GM12878 (cell line): ENCODE measurements at regions not wholly inside any gene's neighbourhood (a gene's known extent, or its start where the extent isn't known, plus 50 kb on each side); places are given as distances from the start of the nearest gene placed in this dataset.

Experiments
- ATAC-seq: fragments of 200-7000 bp; cut with Tn5 transposase; 3 replicates; pipeline ENCODE4 v1.9.1; 2020; ENCODE audit warnings: mild to moderate bottlenecking, moderate library complexity
- BruUV-seq: library from RNA; stranded (reverse); fragments of 400-500 nt; replicated peaks from 2 replicates; lab custom pipeline; 2021; lab: Mats Ljungman, UMichigan
- CTCF ChIA-PET: fragments of 300-600 bp; sonication (Branson Sonifier 250); formaldehyde crosslinking; extraction: SDS; loops from one replicate; lab custom pipeline; 2021; ENCODE audit warnings: inconsistent platforms; lab: Yijun Ruan, JAX
- POLR2A ChIA-PET: fragments of 350-600 bp; formaldehyde crosslinking; extraction: SDS; loops from one replicate; lab custom pipeline; 2021; ENCODE audit warnings: inconsistent platforms; lab: Charles Lee
- RAD21 ChIA-PET: fragments of 300-600 bp; sonication (Branson Sonifier 250); formaldehyde crosslinking; loops from one replicate; lab custom pipeline; 2023; ENCODE audit warnings: antibody characterized with exemption; ENCODE audit not compliant: unreplicated experiment; lab: Charles Lee
- SMC1A ChIA-PET: fragments of 300-600 bp; sonication (Branson Sonifier 250); formaldehyde crosslinking; loops from one replicate; lab custom pipeline; 2023; ENCODE audit not compliant: unreplicated experiment, uncharacterized antibody; lab: Charles Lee
- DNase-seq: peaks from one replicate; pipeline ENCODE4 v3.0.0-alpha.2; 2011; ENCODE audit warnings: low read depth, low spot score
- FAIRE-seq: peaks from 3 replicates; lab custom pipeline; 2011; peaks lifted over from hg19 to GRCh38; lab: Jason Lieb, UNC
- H2AFZ ChIP-seq: 2 replicates; pipeline ENCODE4 v1.6.0; 2011; ENCODE audit warnings: low read depth, low read length, control low read depth; ENCODE audit not compliant: control insufficient read depth
- H3K27ac ChIP-seq: 2 replicates; pipeline ENCODE4 v1.5.1; 2011; ENCODE audit warnings: control low read depth; ENCODE audit not compliant: control insufficient read depth, insufficient read depth
- H3K27me3 ChIP-seq, 2 experiments: replicated peaks in 1 of 2; 2 replicates each; pipeline versions ENCODE4 v1.6.0 to v1.6.1; 2011; ENCODE audit warnings: low read length in 1 of 2; ENCODE audit not compliant: control insufficient read depth in 2 of 2, insufficient read depth in 2 of 2
- H3K36me3 ChIP-seq, 2 experiments: 2 replicates each; pipeline ENCODE4 v1.5.1; 2011; ENCODE audit warnings: low read length in 1 of 2; ENCODE audit not compliant: control insufficient read depth in 2 of 2, insufficient read depth in 2 of 2
- H3K4me1 ChIP-seq: 2 replicates; pipeline ENCODE4 v1.6.1; 2011; ENCODE audit warnings: mild to moderate bottlenecking, low read length, moderate library complexity, mixed read lengths; ENCODE audit not compliant: control insufficient read depth, insufficient read depth
- H3K4me2 ChIP-seq: 2 replicates; pipeline ENCODE4 v1.6.0; 2011; ENCODE audit warnings: control low read depth; ENCODE audit not compliant: control insufficient read depth, insufficient read depth
- H3K4me3 ChIP-seq: fragments of 200-600 bp; sonication (generic); 2 replicates; pipeline ENCODE4 v1.5.1; 2016
- H3K79me2 ChIP-seq: 2 replicates; pipeline ENCODE4 v1.6.0; 2011; ENCODE audit warnings: low read length; ENCODE audit not compliant: control insufficient read depth, insufficient read depth
- H3K9ac ChIP-seq: 2 replicates; pipeline ENCODE4 v1.8.0; 2011; ENCODE audit warnings: low read length, control low read depth, mixed read lengths; ENCODE audit not compliant: control insufficient read depth, insufficient read depth
- H3K9me3 ChIP-seq: replicated peaks from 3 replicates; pipeline ENCODE4 v1.5.1; 2011; ENCODE audit warnings: mild to moderate bottlenecking, low read length; ENCODE audit not compliant: control insufficient read depth, insufficient read depth
- H4K20me1 ChIP-seq: 2 replicates; pipeline ENCODE4 v1.6.0; 2011; ENCODE audit not compliant: control insufficient read depth, insufficient read depth
- BHLHE40 ChIP-seq, 2 experiments: fragments of 450-650 bp in 1 of 2; IDR thresholded peaks; 2 replicates each; pipeline ENCODE4 v1.6.1; 2011 to 2017; ENCODE audit warnings: low read depth in 2 of 2, borderline replicate concordance in 1 of 2, improper control_type of control experiment in 1 of 2, low read length in 1 of 2, mild to moderate bottlenecking in 1 of 2
- CEBPB ChIP-seq, 2 experiments: fragments of 150-350 bp in 1 of 2; IDR thresholded peaks; 2 replicates each; pipeline ENCODE4 v1.6.1; 2012 to 2014; ENCODE audit warnings: low read depth in 2 of 2, low read length in 2 of 2, borderline replicate concordance in 1 of 2, inconsistent platforms in 1 of 2
- CHD4 ChIP-seq: fragments of 200-600 bp; sonication (generic); IDR thresholded peaks from 2 replicates; pipeline ENCODE4 v1.6.1; 2016; ENCODE audit warnings: mild to moderate bottlenecking
- DPF2 ChIP-seq: fragments of 450-650 bp; IDR thresholded peaks from 2 replicates; pipeline ENCODE4 v1.6.1; 2017; ENCODE audit warnings: mild to moderate bottlenecking
- ELK1 ChIP-seq: IDR thresholded peaks from 2 replicates; pipeline ENCODE4 v1.6.1; 2012; ENCODE audit warnings: low read depth, low read length, improper control_type of control experiment
- GABPA ChIP-seq: IDR thresholded peaks from 2 replicates; pipeline ENCODE4 v1.6.1; 2014; ENCODE audit warnings: antibody characterized with exemption, low read depth, mild to moderate bottlenecking, inconsistent platforms
- HCFC1 ChIP-seq: fragments of 150-350 bp; IDR thresholded peaks from 2 replicates; pipeline ENCODE4 v1.6.1; 2014; ENCODE audit warnings: low read length
- LARP7 ChIP-seq: fragments of 450-650 bp; IDR thresholded peaks from 2 replicates; pipeline ENCODE4 v1.6.1; 2017; ENCODE audit warnings: mild to moderate bottlenecking
- MAX ChIP-seq: IDR thresholded peaks from 2 replicates; pipeline ENCODE4 v1.6.1; 2012; ENCODE audit warnings: low read depth, low read length, improper control_type of control experiment
- MLLT1 ChIP-seq: fragments of 450-650 bp; IDR thresholded peaks from 2 replicates; pipeline ENCODE4 v1.6.1; 2016; ENCODE audit warnings: mild to moderate bottlenecking
- MTA2 ChIP-seq: fragments of 450-650 bp; IDR thresholded peaks from 2 replicates; pipeline ENCODE4 v1.6.1; 2016; ENCODE audit warnings: low read depth, mild to moderate bottlenecking, moderate library complexity
- MYB ChIP-seq: fragments of 150-350 bp; IDR thresholded peaks from 2 replicates; pipeline ENCODE4 v1.6.1; 2014; ENCODE audit warnings: mild to moderate bottlenecking, low read depth, low read length, borderline replicate concordance
- MYC ChIP-seq: IDR thresholded peaks from 2 replicates; pipeline ENCODE4 v1.6.1; 2011; ENCODE audit warnings: mild to moderate bottlenecking, low read length, moderate library complexity, inconsistent platforms; ENCODE audit not compliant: insufficient read depth, insufficient replicate concordance, insufficient read length, severe bottlenecking
- RB1 ChIP-seq: fragments of 450-650 bp; formaldehyde crosslinking; IDR thresholded peaks from 2 replicates; pipeline ENCODE4 v1.6.1; 2017; ENCODE audit warnings: mild to moderate bottlenecking, borderline replicate concordance
- RELA ChIP-seq: fragments of 450-650 bp; IDR thresholded peaks from 2 replicates; pipeline ENCODE4 v1.8.0; 2014; ENCODE audit warnings: borderline replicate concordance; ENCODE audit not compliant: partially characterized antibody
- RFX5 ChIP-seq: IDR thresholded peaks from 2 replicates; pipeline ENCODE4 v1.6.1; 2011; ENCODE audit warnings: low read depth, low read length, improper control_type of control experiment
- SIN3A ChIP-seq: IDR thresholded peaks from 2 replicates; pipeline ENCODE4 v1.6.1; 2012; ENCODE audit warnings: low read depth, low read length, improper control_type of control experiment
- SRF ChIP-seq, 2 experiments: IDR thresholded peaks; 2 replicates each; pipeline ENCODE4 v1.6.1; 2011; ENCODE audit warnings: low read depth in 2 of 2, low read length in 2 of 2, mild to moderate bottlenecking in 1 of 2, moderate library complexity in 1 of 2
- TCF7 ChIP-seq: IDR thresholded peaks from 2 replicates; pipeline ENCODE4 v1.6.1; 2014; ENCODE audit warnings: antibody characterized with exemption, borderline replicate concordance
- USF1 ChIP-seq: IDR thresholded peaks from 2 replicates; pipeline ENCODE4 v1.6.1; 2011; ENCODE audit warnings: borderline replicate concordance, low read depth, mild to moderate bottlenecking, moderate library complexity, mixed read lengths, low read length; ENCODE audit not compliant: insufficient read depth; ENCODE audit errors: extremely low read length
- WGBS: methylation state at CpG from one replicate; pipeline ENCODE4 v1.1.6; 2016; ENCODE audit warnings: low lambda C conversion rate; ENCODE audit not compliant: insufficient replicate concordance, insufficient coverage; ENCODE audit errors: missing lambda C conversion rate; 5-methylcytosine and 5-hydroxymethylcytosine counted together
- in situ Hi-C: fragments of 300-500 bp; cut with MboI; formaldehyde crosslinking; loops from 9 replicates; pipeline ENCODE4 v1.14.3; 2018; ENCODE audit warnings: mixed read lengths
- intact Hi-C: fragments of 100-400 bp; cut with micrococcal nuclease; formaldehyde crosslinking; loops from one replicate; pipeline ENCODE4 v1.14.2; 2022; ENCODE audit not compliant: unreplicated experiment

- TF ChIP-seq RELA (no peak), CEBPB (IDR thresholded peaks at IDR 0.05; ENCODE audit: borderline replicate concordance in 1 of 2, low read depth in 2 of 2, low read length in 2 of 2) (no peak), BHLHE40 (IDR thresholded peaks at IDR 0.05; ENCODE audit: borderline replicate concordance in 1 of 2, low read depth in 2 of 2, low read length in 1 of 2) (no peak)
Measured at GRCh38 chr20:18992418-18992817, 178.8 kb downstream of the SCP2D1 start (continued).

GRCh38 chr20:18995455-18995854 is 181.9 kb downstream of the SCP2D1 start:
- intact Hi-C loops: no loop called here
- no peak for DNase-seq
- no peak for ATAC-seq
- Histone ChIP-seq H3K36me3 (no peaks in the 10 kb centered on the region), H4K20me1 (no peaks in the 10 kb centered on the region), H3K4me2 (no peak overlapping the region), H3K27me3 (no peaks in the 10 kb centered on the region), H3K79me2 (no peaks in the 10 kb centered on the region), H3K4me1 (no peaks in the 10 kb centered on the region), H3K4me3 (no peak overlapping the region), H2AFZ (no peak overlapping the region), H3K27ac (no peak overlapping the region), H3K9me3 (no peaks in the 10 kb centered on the region), H3K9ac (no peak overlapping the region)
- 42% methylated on average over 3 of the region's 3 CpGs for WGBS
- ChIA-PET POLR2A (no interaction called here), RAD21 (no interaction called here), CTCF (no interaction called here), SMC1A (no interaction called here)
- TF ChIP-seq GABPA: no peak
- no peak for TF ChIP-seq TCF7
- TF ChIP-seq ELK1: no peak
- no peak for TF ChIP-seq USF1
- no peak for TF ChIP-seq SIN3A
- TF ChIP-seq MAX: no peak
- TF ChIP-seq MYB: no peak
- TF ChIP-seq HCFC1: no peak
- no peak for TF ChIP-seq MLLT1
- no peak for TF ChIP-seq MYC
- no peak for TF ChIP-seq LARP7
- TF ChIP-seq RB1: no peak
- TF ChIP-seq MTA2: no peak
- no peak for TF ChIP-seq SRF (IDR thresholded peaks at IDR 0.05; ENCODE audit: low read depth in 2 of 2, low read length in 2 of 2)
- no peak for TF ChIP-seq CHD4
- TF ChIP-seq DPF2: no peak
- no peak for TF ChIP-seq RFX5
- no peak for FAIRE-seq
- BruUV-seq: no TSS peak
- in situ Hi-C loops: loop anchor here (5.0 kb wide), 1 partner anchor 52 kb away; no protein-coding TSS in a partner anchor
